H9 (cell line): ENCODE measurements at regions not wholly inside any gene's neighbourhood (a gene's known extent, or its start where the extent isn't known, plus 50 kb on each side); places are given as distances from the start of the nearest gene placed in this dataset.

Source experiments
- DNase-seq: peaks from one replicate; pipeline ENCODE4 v3.0.0-alpha.2; 2017
- H2AFZ ChIP-seq: one replicate; pipeline ENCODE4 v1.6.1; 2013; ENCODE audit warnings: mild to moderate bottlenecking, low read length, control low read depth, moderate library complexity
- H2AK5ac ChIP-seq: 2 replicates; pipeline ENCODE4 v1.6.1; 2013; ENCODE audit warnings: low read length, control low read depth, mixed read lengths; ENCODE audit not compliant: insufficient read length
- H2BK120ac ChIP-seq: one replicate; pipeline ENCODE4 v1.6.1; 2013; ENCODE audit warnings: low read depth, mild to moderate bottlenecking, low read length, control low read depth, inconsistent platforms; ENCODE audit not compliant: poor library complexity, severe bottlenecking
- H2BK12ac ChIP-seq: 2 replicates; pipeline ENCODE4 v1.6.1; 2013; ENCODE audit warnings: low read length, control low read depth, mixed read lengths, low read depth; ENCODE audit not compliant: insufficient read length
- H2BK15ac ChIP-seq: 2 replicates; pipeline ENCODE4 v1.6.1; 2013; ENCODE audit warnings: low read depth, low read length, control low read depth
- H2BK20ac ChIP-seq: one replicate; pipeline ENCODE4 v1.6.1; 2013; ENCODE audit warnings: low read depth, mild to moderate bottlenecking, low read length, control low read depth, inconsistent platforms; ENCODE audit not compliant: poor library complexity, severe bottlenecking
- H2BK5ac ChIP-seq: 2 replicates; pipeline ENCODE4 v1.6.1; 2013; ENCODE audit warnings: low read length, control low read depth, mixed read lengths; ENCODE audit not compliant: insufficient read length
- H3K14ac ChIP-seq: 2 replicates; pipeline ENCODE4 v1.6.1; 2013; ENCODE audit warnings: low read length, control low read depth; ENCODE audit not compliant: insufficient read depth
- H3K18ac ChIP-seq: 2 replicates; pipeline ENCODE4 v1.6.1; 2013; ENCODE audit warnings: low read depth, mild to moderate bottlenecking, mixed read lengths, low read length, control low read depth; ENCODE audit not compliant: insufficient read length
- H3K23ac ChIP-seq: 2 replicates; pipeline ENCODE4 v1.6.1; 2013; ENCODE audit warnings: low read length, control low read depth, mixed read lengths, low read depth; ENCODE audit not compliant: insufficient read length
- H3K23me2 ChIP-seq: 2 replicates; pipeline ENCODE4 v1.6.1; 2013; ENCODE audit warnings: low read depth, mild to moderate bottlenecking, mixed read lengths, low read length, control low read depth; ENCODE audit not compliant: insufficient read length, poor library complexity, severe bottlenecking
- H3K27ac ChIP-seq: 2 replicates; pipeline ENCODE4 v1.5.1; 2013; ENCODE audit warnings: low read length, control low read depth, mixed read lengths, low read depth; ENCODE audit not compliant: insufficient read length
- H3K27me3 ChIP-seq: 2 replicates; pipeline ENCODE4 v1.6.1; 2013; ENCODE audit warnings: low read length, control low read depth, inconsistent platforms; ENCODE audit not compliant: insufficient read depth
- H3K4ac ChIP-seq: 2 replicates; pipeline ENCODE4 v1.6.1; 2013; ENCODE audit warnings: low read depth, mild to moderate bottlenecking, control low read depth, inconsistent platforms, low read length, moderate library complexity
- H3K4me1 ChIP-seq: 2 replicates; pipeline ENCODE4 v1.6.1; 2013; ENCODE audit warnings: low read length, control low read depth, inconsistent platforms; ENCODE audit not compliant: insufficient read depth
- H3K4me2 ChIP-seq: 2 replicates; pipeline ENCODE4 v1.6.1; 2013; ENCODE audit warnings: low read length, control low read depth, mixed read lengths; ENCODE audit not compliant: insufficient read length, insufficient read depth
- H3K56ac ChIP-seq: 2 replicates; pipeline ENCODE4 v1.6.1; 2013; ENCODE audit warnings: low read depth, mild to moderate bottlenecking, mixed read lengths, low read length, control low read depth; ENCODE audit not compliant: insufficient read length
- H3K79me1 ChIP-seq: 2 replicates; pipeline ENCODE4 v1.6.1; 2013; ENCODE audit warnings: low read depth, mild to moderate bottlenecking, moderate library complexity, low read length, control low read depth, inconsistent platforms; ENCODE audit not compliant: insufficient read depth, poor library complexity, severe bottlenecking
- H3K79me2 ChIP-seq: 2 replicates; pipeline ENCODE4 v1.6.1; 2013; ENCODE audit warnings: low read length, control low read depth, inconsistent platforms; ENCODE audit not compliant: insufficient read depth
- H3K9ac ChIP-seq: 2 replicates; pipeline ENCODE4 v1.6.1; 2013; ENCODE audit warnings: low read length, control low read depth, mixed read lengths; ENCODE audit not compliant: insufficient read length; ENCODE audit errors: extremely low read depth
- H3K9me3 ChIP-seq: one replicate; pipeline ENCODE4 v1.6.1; 2013; ENCODE audit warnings: low read depth, low read length, inconsistent platforms; ENCODE audit not compliant: control insufficient read depth
- H3T11ph ChIP-seq: one replicate; pipeline ENCODE4 v1.6.1; 2013; ENCODE audit warnings: mild to moderate bottlenecking, low read length, control low read depth, inconsistent platforms
- H4K20me1 ChIP-seq: one replicate; pipeline ENCODE4 v1.6.1; 2013; ENCODE audit not compliant: control insufficient read depth, insufficient read length, insufficient read depth
- H4K5ac ChIP-seq: 2 replicates; pipeline ENCODE4 v1.6.1; 2013; ENCODE audit warnings: low read depth, mild to moderate bottlenecking, mixed read lengths, low read length, control low read depth; ENCODE audit not compliant: insufficient read length
- H4K8ac ChIP-seq: replicated peaks from 2 replicates; pipeline ENCODE4 v1.6.1; 2013; ENCODE audit warnings: low read length, control low read depth, mixed read lengths, low read depth; ENCODE audit not compliant: insufficient read length
- H4K91ac ChIP-seq: 2 replicates; pipeline ENCODE4 v1.6.1; 2013; ENCODE audit warnings: low read depth, mild to moderate bottlenecking, moderate library complexity, mixed read lengths, low read length, control low read depth; ENCODE audit not compliant: insufficient read length
- H3K27ac Mint-ChIP-seq, 3 experiments: 2 replicates in 2 of 3; 3 replicates in 1 of 3; pipeline ENCODE4 v1.8.0; 2020 to 2021; ENCODE audit warnings: mixed read lengths in 3 of 3, mild to moderate bottlenecking in 1 of 3, moderate library complexity in 1 of 3
- H3K27me3 Mint-ChIP-seq: 2 replicates; pipeline ENCODE4 v1.8.0; 2021; ENCODE audit warnings: low read depth, mild to moderate bottlenecking, moderate library complexity, mixed read lengths
- H3K36me3 Mint-ChIP-seq, 3 experiments: 2 replicates in 2 of 3; 3 replicates in 1 of 3; pipeline ENCODE4 v1.8.0; 2020 to 2021; ENCODE audit warnings: low read depth in 3 of 3, mixed read lengths in 3 of 3; ENCODE audit not compliant: insufficient read depth in 1 of 3
- H3K4me1 Mint-ChIP-seq, 2 experiments: 2 replicates each; pipeline ENCODE4 v1.8.0; 2020; ENCODE audit warnings: mixed read lengths in 2 of 2
- H3K4me3 Mint-ChIP-seq, 2 experiments: 2 replicates in 1 of 2; 3 replicates in 1 of 2; pipeline ENCODE4 v1.8.0; 2020 to 2021; ENCODE audit warnings: mild to moderate bottlenecking in 2 of 2, mixed read lengths in 2 of 2, moderate library complexity in 1 of 2
- H3K9me3 Mint-ChIP-seq, 2 experiments: 2 replicates in 1 of 2; 3 replicates in 1 of 2; pipeline ENCODE4 v1.8.0; 2020; ENCODE audit warnings: mild to moderate bottlenecking in 2 of 2, mixed read lengths in 2 of 2, moderate library complexity in 1 of 2
- WGBS: extraction: QIAGEN DNeasy Blood & Tissue Kit; methylation state at CpG from one replicate; pipeline ENCODE4 v1.1.7; 2013; ENCODE audit warnings: missing lambda C conversion rate, low lambda C conversion rate, mixed read lengths; ENCODE audit not compliant: insufficient read length; ENCODE audit errors: extremely low coverage; 5-methylcytosine and 5-hydroxymethylcytosine counted together
- TF ChIP-seq, protein P1 (sequence below): fragments of 200-600 bp; sonication (generic); conservative IDR thresholded peaks from 3 replicates; pipeline ENCODE4 v1.8.0; 2021; ENCODE audit warnings: antibody characterized with exemption, mild to moderate bottlenecking

DNA sequence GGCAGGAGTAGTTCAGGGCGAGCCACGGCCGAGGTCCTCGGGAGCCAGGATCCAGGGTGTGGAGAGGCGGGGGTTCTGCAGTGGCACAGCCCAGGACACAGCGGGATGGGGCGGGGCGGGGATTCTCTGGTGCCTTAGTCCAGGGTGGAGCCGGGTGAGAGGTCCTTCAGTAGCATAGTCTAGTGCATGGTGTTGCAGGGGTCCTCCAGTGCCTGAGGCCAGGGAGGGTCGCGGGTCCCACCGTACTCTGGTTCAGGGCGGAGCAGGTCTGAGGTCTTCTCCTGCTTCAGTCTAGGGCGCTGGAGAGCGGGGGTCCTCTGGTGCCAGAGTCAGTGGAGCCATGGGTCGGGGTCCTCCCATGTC lies 131.1 kb downstream of the CCDC74A start:
- Histone ChIP-seq H4K8ac (no peak overlapping the region), H3K14ac (no peak overlapping the region), H4K91ac (no peak overlapping the region), H3K9me3 (no peaks in the 10 kb centered on the region), H2BK5ac (no peak overlapping the region), H3K4me1 (no peaks in the 10 kb centered on the region), H4K20me1 (no peaks in the 10 kb centered on the region), H3T11ph (no peak overlapping the region), H3K56ac (no peak overlapping the region), H3K23ac (no peak overlapping the region), H2BK12ac (no peak overlapping the region), H3K4ac (no peak overlapping the region), H3K79me2 (no peaks in the 10 kb centered on the region), H2BK120ac (no peak overlapping the region), H3K4me2 (no peak overlapping the region), H2BK20ac (no peak overlapping the region), H3K27ac (no peak overlapping the region), H3K18ac (no peak overlapping the region), H3K23me2 (no peaks in the 10 kb centered on the region), H3K9ac (no peak overlapping the region), H3K79me1 (no peaks in the 10 kb centered on the region), H3K27me3 (no peaks in the 10 kb centered on the region), H2AK5ac (no peak overlapping the region), H2AFZ (no peak overlapping the region), H2BK15ac (no peak overlapping the region), H4K5ac (no peak overlapping the region)
- no peak for DNase-seq
- TF ChIP-seq, protein P1, sequence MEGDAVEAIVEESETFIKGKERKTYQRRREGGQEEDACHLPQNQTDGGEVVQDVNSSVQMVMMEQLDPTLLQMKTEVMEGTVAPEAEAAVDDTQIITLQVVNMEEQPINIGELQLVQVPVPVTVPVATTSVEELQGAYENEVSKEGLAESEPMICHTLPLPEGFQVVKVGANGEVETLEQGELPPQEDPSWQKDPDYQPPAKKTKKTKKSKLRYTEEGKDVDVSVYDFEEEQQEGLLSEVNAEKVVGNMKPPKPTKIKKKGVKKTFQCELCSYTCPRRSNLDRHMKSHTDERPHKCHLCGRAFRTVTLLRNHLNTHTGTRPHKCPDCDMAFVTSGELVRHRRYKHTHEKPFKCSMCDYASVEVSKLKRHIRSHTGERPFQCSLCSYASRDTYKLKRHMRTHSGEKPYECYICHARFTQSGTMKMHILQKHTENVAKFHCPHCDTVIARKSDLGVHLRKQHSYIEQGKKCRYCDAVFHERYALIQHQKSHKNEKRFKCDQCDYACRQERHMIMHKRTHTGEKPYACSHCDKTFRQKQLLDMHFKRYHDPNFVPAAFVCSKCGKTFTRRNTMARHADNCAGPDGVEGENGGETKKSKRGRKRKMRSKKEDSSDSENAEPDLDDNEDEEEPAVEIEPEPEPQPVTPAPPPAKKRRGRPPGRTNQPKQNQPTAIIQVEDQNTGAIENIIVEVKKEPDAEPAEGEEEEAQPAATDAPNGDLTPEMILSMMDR = no peak
- WGBS = no CpG with 5 or more reads among the region's 16 CpGs
- Mint-ChIP-seq H3K4me1 (peaks cover 3 to 6% of the 10 kb centered on the region in 2 experiments; a peak in 3 of 4 replicates), H3K4me3 (no peak overlapping the region), H3K27ac (no peak overlapping the region; a peak in 1 of 7 replicates), H3K27me3 (peaks cover 13% of the 10 kb centered on the region), H3K36me3 (peaks cover 0 to 5% (median 0%) of the 10 kb centered on the region in 3 experiments; a peak in 1 of 7 replicates), H3K9me3 (peaks cover 3 to 8% of the 10 kb centered on the region in 2 experiments)
